ENCODE measurements at regions not wholly inside any gene's neighbourhood (a gene's known extent, or its start where the extent isn't known, plus 50 kb on each side); places are given as distances from the start of the nearest gene placed in this dataset.

GRCh38 chr11:20221566-20221965, 61.3 kb upstream of the DBX1 start:
- WGBS, 2 donors: 78 to 84% methylated on average over 3 of the region's 3 CpGs
- Histone ChIP-seq H3K9me3 (no peaks in the 10 kb centered on the region), H3K27ac (no peak overlapping the region), H3K4me1 (no peaks in the 10 kb centered on the region), H3K4me3 (no peak overlapping the region), H3K27me3 (peaks cover 0 to 10% (median 0%) of the 10 kb centered on the region in 7 donors), H3K36me3 (no peaks in the 10 kb centered on the region)
- ATAC-seq: no peak
- no peak for TF ChIP-seq CTCF (IDR thresholded peaks at IDR 0.05)
- intact Hi-C loops (cut with DNase I): no loop called here
- no peak for DNase-seq

GRCh38 chr11:20213790-20214189, 53.5 kb upstream of the DBX1 start:
- H3K27me3 ChIP-seq: peaks cover 0 to 39% (median 21%) of the 10 kb centered on the region in 7 donors
- H3K9me3 ChIP-seq: no peaks in the 10 kb centered on the region
- 48 to 53% methylated on average over 1 of the region's 1 CpG for WGBS, 2 donors
- H3K27ac ChIP-seq: no peak overlapping the region
- no peaks in the 10 kb centered on the region for H3K4me1 ChIP-seq
- intact Hi-C loops (cut with DNase I): no loop called here
- TF ChIP-seq CTCF (IDR thresholded peaks at IDR 0.05): no peak
- no peak for ATAC-seq
- no peak for DNase-seq
- no peak overlapping the region for H3K4me3 ChIP-seq
- H3K36me3 ChIP-seq: no peaks in the 10 kb centered on the region

GRCh38 chr11:20211691-20212090, 51.4 kb upstream of the DBX1 start:
- peaks cover under 1 to 60% (median 42%) of the 10 kb centered on the region in 7 donors for H3K27me3 ChIP-seq

More at GRCh38 chr11:20211691-20212090, 51.4 kb upstream of the DBX1 start:
- ATAC-seq: no peak
- 79 to 86% methylated on average over 4 of the region's 4 CpGs for WGBS, 2 donors
- TF ChIP-seq CTCF (IDR thresholded peaks at IDR 0.05): no peak
- no peaks in the 10 kb centered on the region for H3K36me3 ChIP-seq
- no peak overlapping the region for H3K27ac ChIP-seq
- H3K9me3 ChIP-seq: no peaks in the 10 kb centered on the region
- intact Hi-C loops (cut with DNase I): no loop called here
- DNase-seq: no peak
- H3K4me1 ChIP-seq: no peaks in the 10 kb centered on the region
- H3K4me3 ChIP-seq: no peak overlapping the region
